ENCODE measurements at regions not wholly inside any gene's neighbourhood (a gene's known extent, or its start where the extent isn't known, plus 50 kb on each side); places are given as distances from the start of the nearest gene placed in this dataset.
"Not testable (repeated sequence)": the region's sequence is repeated elsewhere in the genome, so short reads cannot be mapped to it uniquely, and the experiment has no call there.

DNA sequence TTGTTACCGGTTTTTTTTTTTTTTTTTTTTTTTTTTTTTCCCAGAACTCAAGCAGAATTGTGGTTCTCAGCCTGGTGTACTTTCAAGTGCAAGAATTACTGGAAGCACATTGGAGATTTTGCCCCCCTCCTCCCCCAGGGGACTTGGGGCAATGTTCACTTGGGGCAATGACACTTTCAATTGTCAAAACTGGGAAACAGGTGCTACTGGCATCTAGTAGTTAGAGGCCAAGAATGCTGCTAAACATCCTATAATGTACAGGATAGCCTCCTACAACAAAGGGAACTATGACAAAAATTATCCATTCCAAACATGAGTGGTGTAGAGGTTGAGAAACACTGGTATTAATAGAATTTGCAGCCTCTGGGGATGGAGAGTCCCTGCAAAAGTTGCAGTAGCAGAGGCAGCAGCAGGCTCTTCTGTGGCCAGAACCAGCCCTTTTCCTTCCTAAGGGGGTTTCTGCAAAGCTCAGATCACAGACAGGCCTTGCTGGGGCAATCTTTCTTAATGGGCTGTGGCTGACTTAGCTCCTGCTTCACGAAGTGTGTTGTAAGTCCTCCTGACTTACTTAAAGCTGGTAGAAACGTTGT, 144.3 kb upstream of the MRPS22 start:
- peak; percentile 69 for DNase-seq (ENCODE audit: low read depth)

DNA sequence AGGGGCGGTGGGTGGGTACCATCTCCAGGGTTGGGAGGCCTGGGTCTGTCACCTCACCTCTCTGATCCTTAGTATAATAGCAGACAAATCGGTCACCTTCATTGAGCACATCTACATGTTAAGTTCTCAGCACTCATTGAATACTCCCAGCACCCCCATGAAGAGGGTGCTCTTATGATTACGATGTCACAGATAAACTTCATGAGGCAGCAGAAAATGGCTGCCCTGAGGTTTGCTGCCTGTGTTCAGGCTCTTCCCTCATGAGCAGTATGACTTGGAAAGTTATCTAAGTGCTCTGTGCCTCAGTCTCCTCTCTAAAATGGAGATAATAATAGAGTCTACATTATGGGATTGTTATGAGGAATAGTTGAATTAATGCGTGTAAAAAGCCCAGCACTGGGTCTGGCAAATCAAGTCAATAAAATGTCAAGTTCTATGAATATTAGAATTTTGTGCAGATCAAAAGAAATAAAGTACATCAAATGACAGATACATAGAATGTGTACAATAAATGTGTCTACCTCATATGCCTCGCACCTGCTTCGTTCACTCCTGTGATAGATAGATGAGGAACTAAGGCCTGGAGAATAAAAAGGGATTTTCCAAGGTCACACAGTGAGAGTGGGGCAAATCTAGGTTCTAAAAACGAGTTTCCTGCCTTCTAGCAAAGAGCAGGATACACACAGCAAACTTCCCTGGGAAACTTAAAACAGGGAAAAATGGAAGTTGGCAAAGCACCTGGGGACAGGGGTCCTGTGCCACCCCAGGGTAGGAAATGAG, 142.2 kb upstream of the MRPS22 start:
- no peak for DNase-seq (ENCODE audit: low read depth)

DNA sequence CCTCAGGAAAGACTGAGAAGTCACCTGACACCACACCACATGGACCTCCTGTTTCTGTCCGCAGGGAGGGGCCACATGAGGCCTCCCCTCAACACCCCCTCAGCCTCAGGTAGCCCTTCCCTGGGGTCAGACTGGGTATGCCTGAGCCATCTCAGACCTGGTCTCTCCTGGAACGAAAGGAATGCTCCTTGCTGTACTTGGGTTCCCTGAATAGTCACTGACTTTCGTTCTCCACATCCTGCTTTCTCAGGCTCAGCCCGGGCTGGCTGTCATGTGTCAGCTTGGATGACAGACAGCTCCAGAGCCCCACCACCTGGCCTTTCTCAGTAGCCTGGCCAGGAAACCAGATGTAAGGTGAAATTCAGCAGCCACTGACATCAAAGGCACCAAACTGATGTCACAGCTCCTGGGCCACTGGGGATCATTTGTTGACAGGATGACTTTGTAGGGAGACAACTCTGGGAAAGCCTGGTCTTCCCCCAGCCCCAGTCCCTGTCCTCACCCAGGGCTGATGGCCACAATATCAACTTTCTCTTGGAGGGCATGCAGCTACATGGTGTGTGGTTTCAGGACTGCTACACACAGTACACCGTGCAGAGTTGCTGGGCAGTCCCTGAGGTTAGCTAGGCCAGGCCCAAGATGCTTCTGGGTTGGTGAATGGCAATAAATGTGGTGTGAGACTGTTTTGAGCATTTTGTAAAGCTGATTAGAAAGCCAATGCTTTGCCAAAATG, 141.4 kb upstream of the MRPS22 start:
- peak; percentile 82 for DNase-seq (ENCODE audit: low read depth)

DNA sequence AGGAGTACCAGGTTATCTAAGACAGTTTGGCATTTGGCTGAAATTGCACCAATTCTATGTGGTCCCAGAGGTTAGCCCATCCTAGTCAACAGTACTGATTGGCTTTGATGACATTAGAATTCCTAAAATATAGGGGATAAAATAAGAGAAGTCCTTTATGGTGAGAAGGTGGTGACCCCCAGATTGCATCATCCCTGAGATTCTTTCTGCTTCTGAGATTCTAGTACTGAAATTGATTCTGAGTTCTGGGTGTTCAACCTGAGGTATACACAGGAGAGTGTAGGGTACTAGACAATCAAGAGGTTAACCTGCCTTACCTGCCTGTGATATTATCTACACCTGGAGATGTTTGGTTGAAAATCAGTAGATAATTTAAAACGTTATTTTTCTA, 140.9 kb upstream of the MRPS22 start:
- DNase-seq (ENCODE audit: low read depth), result no peak

DNA sequence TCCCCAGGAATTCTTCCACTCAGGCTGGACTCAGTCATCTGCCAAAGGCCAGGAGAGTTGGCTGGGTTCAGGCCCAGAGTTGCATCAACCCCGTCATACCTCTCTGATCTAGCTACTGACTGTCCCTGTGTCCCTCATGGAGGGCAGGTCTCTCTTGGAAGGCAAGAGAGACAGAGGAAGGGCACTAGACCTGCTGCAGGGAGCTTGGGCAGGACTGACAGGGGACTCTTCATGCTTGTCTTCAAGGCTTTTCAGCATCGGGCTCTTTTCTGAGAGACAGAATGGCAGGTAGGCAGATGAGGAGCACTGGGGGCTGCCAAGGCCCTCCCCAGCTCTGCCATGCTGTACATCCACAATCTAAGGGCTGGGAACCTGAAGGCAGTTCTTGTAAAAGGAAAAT, 140.1 kb upstream of the MRPS22 start:
- no peak for DNase-seq (ENCODE audit: low read depth)

DNA sequence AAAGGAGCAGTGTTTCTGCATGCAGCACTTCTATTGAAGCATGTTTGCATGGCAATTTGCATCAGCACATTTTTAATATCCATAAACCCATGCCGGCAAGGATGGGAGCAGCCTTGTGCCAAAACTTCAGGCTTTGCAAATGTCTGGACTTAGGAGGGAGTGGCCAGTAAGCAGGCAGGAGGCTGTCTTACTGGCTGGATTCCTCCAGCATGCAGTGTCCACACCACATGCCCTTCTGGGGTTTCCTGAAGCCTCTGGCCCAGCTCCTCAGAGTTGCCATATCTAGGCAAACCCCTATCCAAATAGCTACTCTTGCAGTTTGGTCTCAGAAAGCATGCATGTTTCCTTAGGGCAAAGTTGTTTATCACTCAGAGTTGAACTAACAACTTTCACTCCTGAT, 139.1 kb upstream of the MRPS22 start:
- peak; percentile 74 for DNase-seq (ENCODE audit: low read depth)

DNA sequence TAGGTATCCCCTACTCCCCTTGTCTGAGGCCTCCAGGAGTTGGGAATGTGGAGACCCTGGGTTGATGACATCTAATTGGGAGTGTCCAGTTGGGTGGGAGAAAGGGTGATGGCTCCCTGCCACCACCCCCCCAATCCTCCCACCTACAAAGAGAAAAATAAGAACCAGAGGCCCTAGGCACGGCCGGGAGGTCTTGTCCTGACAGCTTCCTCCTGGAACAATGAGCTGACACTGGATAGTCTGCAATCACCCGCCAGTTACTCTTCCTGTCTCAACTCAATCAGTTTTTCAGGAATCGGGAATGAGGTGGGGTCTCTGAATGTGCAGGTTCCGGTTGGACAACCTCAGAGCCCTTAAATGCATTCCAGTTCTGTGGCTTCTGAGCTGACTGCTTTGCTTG, 129.9 kb upstream of the MRPS22 start:
- DNase-seq (ENCODE audit: low read depth), result no peak

DNA sequence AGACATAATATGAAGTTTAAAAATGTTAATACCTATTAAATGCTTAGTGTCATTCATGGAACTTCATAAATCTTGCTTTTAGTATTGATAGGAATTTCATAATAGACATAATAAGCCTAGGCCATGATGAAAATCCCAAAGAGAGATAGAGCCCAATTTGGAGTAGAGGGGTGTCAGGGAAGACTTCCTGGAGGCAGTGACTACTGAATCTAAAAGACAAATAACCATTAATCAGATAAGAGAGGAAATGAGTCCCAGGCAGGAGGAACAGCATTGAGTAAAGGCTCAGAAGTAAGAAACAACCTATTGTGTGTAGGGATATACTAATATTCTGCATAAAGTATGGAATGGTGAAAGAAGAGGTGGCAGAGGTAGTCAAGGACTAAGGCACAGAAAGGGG, 126.9 kb upstream of the MRPS22 start:
- no peak for DNase-seq (ENCODE audit: low read depth)

DNA sequence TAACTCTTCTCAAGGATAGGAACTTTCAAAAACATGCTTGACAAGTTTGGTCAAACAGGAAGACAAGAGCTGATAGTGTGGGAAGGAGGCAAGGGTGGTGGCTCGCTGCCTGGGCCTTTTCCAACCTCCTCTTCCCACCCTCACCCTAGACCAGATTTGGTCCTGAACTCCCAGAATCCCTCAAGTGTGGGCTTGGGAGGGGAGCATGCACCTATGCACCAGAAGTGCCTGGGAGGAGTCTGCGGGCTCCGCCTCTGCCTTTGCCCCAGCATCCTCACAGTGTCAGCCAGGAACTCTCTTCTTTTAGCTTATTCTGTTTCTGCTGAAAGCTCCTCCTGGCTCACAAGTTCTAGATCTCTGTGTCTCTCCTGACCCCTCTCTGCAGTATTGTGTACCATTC, 126.2 kb upstream of the MRPS22 start:
- no peak for DNase-seq (ENCODE audit: low read depth)

DNA sequence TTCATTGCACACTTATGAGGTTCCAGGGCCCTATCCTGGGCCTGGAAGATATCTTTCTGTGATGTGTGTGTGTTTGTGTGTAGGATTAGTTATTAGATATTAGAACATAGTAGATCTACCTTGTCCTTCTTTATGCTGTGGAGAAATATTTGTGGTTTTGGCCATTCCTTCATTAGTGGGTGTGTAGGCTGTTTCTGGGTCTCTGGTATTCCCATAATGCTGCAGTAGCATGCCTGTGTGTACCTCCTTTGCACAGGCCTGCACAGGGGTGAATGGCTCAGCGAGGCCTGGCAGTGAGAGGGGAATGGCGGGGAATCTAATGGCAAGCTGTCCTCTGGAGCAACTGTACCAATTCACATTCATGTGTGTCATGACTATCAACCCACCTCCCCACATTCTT, 125.8 kb upstream of the MRPS22 start:
- no peak for DNase-seq (ENCODE audit: low read depth)

DNA sequence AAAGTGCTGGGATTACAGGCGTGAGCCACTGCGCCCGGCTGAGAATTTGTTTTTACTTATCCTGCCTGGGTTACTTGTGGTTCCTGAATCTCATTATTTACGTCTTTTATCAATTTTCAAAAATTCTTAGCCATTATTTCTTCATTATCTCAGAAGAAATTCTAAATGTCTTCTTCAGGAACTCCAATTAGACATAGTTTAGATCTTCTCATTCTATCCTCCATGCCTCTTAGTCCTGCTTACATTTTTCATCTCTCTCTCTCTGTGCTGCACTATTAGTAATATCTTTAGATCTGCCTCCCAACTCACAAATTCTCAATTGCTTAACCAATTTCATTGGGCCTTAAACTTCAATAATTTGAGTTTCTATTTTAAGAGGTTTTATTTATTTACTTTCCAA, 124.4 kb upstream of the MRPS22 start:
- DNase-seq (ENCODE audit: low read depth), result no peak

DNA sequence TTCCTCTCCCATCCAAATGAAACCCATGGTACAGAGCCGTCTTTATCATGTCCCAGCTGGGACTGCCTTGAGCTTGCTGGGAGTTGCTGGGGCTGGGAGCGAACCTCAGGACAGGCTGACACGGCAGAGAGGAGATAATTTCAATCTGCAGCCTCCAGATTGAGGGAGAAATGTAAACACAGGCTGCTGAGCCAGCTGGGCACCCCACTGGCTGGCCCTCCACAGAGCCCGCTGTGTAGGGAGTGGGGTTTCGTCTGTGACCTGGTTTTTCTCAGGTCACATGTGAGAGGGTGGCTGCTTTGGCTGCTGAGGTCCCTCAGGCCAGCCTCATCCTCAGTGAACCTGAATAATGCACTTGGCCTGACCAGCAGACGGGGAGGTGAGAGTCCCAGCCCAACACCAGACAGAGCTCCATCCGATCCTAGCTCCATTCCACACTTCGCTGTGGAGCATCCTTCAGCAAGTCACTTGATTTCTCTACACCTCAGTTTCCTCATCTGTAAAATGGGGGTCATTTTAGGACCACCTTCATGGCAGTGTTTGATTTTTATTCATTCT, 121.6 kb upstream of the MRPS22 start:
- no peak for DNase-seq (ENCODE audit: low read depth)

DNA sequence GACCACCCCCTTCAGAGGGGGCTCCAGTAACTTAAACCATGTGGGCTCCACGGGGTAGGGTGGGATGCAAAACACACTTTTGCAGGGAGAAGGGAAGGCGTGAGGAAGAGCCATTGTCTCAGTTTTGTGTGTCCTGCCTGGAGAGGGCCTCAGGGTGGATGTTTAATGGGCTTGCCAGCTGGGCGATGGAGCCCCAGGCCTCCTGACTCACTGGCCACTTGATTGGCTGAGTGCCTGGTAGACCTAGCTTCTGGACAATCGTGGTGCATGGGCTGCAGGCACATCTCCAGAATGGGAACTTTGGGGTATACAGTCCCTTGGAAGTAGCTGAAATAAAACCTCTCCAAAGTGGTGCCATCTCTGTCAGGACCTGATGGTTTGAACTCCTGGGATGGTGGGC, 118.3 kb upstream of the MRPS22 start:
- DNase-seq (ENCODE audit: low read depth), result peak; percentile 97

DNA sequence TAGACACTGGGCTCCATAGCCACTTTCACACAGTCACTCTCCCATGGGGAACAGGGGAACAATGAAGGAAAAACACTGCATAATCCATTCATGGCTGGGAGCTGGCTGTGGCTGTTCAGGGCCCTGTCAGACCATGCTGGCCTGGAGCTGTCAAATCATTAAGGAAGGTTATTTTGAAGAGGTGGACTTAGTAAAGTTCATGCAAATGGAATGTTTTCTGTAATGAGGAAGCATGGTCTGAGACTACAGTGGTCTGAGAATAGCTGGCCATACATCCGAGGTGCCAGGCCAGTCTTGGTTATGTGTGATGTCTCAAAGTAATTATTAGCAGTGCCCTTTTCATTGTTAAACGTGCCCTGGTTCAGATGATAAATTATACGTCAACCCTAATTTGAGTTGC, 117.1 kb upstream of the MRPS22 start:
- peak; percentile 49 for DNase-seq (ENCODE audit: low read depth)

DNA sequence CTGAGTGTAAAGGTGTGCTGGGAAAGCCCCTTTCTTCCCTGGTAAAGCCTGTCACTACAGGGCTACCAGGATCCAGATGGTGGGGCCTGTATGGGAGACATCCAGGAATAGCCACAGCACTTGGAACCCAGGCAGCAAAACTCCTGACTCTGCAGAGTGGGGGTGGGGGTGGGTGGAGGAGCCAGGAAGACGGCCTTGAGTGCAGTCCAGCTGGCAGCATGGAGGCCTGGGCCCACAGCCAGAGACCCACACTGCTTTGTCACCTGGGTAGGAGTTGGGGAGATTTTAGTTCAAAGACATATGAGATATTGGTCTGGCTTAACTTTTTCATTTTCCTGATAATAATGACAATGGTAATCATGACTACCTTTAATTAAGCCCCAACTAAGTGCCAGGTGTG, 116.7 kb upstream of the MRPS22 start:
- peak; percentile 82 for DNase-seq (ENCODE audit: low read depth)

DNA sequence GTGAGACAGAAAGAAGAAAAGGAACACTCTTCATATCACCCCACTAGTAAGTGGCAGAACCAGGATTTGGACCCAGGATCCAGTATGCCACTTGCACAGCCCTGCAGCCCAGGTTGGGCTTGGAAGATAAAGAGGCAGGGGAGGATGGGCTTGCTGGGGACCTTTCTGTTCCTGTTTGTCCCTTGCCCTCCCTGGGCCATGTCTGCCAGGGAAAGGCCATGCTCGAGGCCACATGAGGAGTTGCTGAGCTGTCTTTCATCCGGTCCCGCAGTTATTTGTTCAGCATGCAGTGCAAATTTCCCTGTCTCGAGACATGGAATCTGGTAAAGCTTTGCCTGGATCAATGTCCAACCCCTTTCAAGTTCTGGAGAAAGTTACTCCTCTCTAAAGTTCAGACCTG, 116.0 kb upstream of the MRPS22 start:
- no peak for DNase-seq (ENCODE audit: low read depth)

DNA sequence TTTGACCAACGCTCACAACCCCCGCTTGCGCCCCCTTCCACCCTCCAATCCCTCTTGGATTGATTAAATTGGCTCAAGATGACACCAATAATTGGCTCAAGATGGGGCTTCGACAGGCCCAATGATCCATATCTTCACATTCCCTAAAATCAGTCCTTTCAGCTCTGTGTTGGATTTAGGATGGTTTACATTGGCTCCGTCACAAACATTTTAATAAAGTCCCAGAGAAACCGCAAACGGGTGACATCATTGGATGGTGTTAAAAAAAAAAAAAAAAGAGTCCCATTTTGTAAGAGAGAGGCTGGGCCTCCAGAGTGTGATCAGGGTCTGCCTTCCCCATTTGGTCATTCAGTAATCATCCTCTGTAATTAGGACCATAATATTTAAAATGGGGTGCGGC, 113.4 kb upstream of the MRPS22 start:
- DNase-seq (ENCODE audit: low read depth), result peak; percentile 78

DNA sequence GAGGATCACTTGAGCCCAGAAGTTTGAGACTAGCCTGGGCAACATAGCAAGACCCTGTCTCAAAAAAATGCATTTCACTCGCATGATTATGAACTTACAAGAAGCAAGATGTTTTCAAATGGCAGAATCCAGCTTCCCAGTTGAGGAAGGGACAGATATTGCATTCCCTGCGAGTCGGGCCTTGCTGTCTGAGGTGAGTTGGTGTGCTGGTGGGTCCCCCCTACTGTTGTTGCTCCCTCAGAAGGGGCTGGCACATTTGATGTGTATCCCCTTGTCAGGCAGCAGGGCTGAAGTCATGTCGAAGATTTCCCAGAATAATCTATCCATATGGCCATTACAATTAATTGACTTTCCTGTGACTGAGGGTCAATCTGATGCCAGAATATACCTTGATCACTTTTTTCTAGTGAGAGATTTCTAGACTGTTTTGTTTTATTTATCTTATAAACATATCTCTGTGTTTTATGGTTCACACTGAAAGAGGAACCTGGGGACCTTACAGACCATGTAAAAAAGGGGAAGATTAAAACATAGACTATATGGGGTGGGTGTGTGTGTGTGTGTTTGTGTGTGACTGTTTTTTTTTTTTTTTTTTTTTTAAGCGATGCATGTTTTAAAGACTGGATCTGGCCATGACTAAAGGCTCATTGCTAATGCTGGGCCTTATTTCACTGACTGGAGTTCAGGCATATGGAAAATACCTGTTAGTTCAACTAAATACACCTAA, 112.1 kb upstream of the MRPS22 start:
- no peak for DNase-seq (ENCODE audit: low read depth)

DNA sequence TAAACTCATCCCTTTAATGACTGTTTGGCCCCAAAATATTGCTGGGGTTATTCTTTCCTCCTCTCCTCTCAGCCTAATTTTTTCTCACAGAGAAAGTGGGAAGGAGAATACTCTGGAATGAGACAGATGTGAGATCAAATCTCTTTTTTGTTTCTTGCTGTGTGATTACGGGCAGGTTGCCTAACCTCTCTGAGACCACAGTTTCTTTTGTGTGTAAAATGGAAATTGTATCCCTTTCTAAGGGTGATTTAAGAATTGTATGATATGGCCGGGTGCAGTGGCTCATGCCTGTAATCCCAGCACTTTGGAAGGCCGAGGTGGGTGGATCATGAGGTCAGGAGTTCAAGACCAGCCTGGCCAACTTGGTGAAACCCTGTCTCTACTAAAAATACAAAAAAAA, 111.5 kb upstream of the MRPS22 start:
- not testable (repeated sequence) for DNase-seq (ENCODE audit: low read depth)

DNA sequence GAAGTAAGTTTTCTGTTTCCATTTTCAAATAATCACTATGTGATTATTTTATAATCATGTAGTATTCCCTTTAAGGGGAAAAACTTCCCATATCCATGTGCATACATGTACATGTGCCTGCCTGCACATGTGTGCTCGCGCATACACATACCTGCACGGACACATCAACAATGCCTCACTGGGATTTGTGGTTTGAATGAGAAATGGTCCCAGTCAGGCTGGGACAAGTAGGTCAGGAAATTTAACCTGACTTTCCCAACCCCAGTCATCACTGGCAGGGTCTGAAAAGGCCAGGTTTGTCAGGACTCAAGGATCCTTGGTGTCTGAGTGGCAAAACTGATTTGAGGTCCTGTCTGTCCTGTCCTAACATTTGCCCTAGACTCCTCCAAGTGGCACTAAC, 109.3 kb upstream of the MRPS22 start:
- DNase-seq (ENCODE audit: low read depth), result no peak

DNA sequence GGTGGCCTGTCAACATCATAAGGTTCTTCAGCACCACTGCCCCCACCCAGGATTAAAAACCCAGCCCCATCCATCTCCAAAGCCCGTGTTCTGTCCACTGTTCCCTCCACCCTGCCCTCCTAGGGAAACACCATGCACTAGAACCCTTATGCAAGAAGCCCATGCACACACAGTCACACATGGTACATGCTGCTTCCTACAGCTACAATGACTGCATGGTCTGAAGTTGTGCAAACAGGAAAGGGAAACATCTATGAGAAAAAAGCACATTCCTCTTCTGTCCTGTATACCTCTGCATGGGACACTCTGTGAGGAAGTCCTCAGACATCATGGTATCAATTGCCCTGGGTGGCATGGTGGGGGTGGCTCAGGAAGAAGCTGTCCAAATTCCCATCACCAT, 108.6 kb upstream of the MRPS22 start:
- no peak for DNase-seq (ENCODE audit: low read depth)

DNA sequence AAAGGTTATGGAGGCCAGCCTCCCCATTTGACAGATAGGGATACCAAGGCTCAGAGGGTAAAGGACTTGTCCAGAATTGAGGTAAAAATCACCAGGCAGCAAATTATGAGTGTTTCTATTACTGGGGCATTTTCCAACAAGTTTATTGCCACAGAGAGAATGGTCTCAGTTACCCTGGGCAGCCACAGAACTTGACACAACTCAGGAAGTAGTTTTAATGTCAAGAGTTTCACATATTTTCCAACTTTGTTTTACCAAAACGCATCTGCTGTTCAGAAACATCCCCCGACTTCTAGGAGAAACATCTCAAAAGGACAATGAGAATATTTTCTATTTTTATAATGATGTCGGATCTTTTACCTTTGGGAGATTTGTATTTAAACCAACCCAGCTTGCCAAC, 107.5 kb upstream of the MRPS22 start:
- no peak for DNase-seq (ENCODE audit: low read depth)

Data from RPMI7951 (cell line).